ENCODE measurements at regions not wholly inside any gene's neighbourhood (a gene's known extent, or its start where the extent isn't known, plus 50 kb on each side); places are given as distances from the start of the nearest gene placed in this dataset.

GRCh38 chr11:8810540-8811301 lies 100.3 kb upstream of the AKIP1 start:
- H3K36me3 Mint-ChIP-seq, result no peaks in the 10 kb centered on the region
- no peak for TF ChIP-seq CTCF (IDR thresholded peaks at IDR 0.05)
- Histone ChIP-seq H3K9ac (ENCODE audit: insufficient read depth, low read length, poor library complexity, severe bottlenecking) (peak overlapping the region; percentile 43), H2AFZ (ENCODE audit: insufficient read depth, low read depth, low read length, poor library complexity, severe bottlenecking) (peak overlapping the region; percentile 82), H3K4me3 (replicated peaks in 1 of 3; ENCODE audit: low read depth in 2 of 3, low read length in 3 of 3) (peak overlapping the region in 2 of 3 experiments; percentile 13 to 64), H3K27me3 (ENCODE audit: control insufficient read depth in 2 of 2, insufficient read depth in 2 of 2, low read length in 2 of 2) (peaks cover 0 to 2% of the 10 kb centered on the region in 2 donors), H3K27ac (ENCODE audit: low read depth in 1 of 2, low read length in 2 of 2) (no peak overlapping the region), H3K4me1 (ENCODE audit: control insufficient read depth in 1 of 2, insufficient read depth in 2 of 2, low read length in 2 of 2) (peaks cover 14 to 18% of the 10 kb centered on the region in 2 donors), H4K20me1 (ENCODE audit: insufficient read depth, low read length) (no peaks in the 10 kb centered on the region), H3K36me3 (replicated peaks in 1 of 2; ENCODE audit: control insufficient read depth in 1 of 2, insufficient read depth in 2 of 2, low read length in 2 of 2) (no peaks in the 10 kb centered on the region), H3K4me2 (replicated peaks; ENCODE audit: extremely low read depth, low read length, poor library complexity, severe bottlenecking) (peak overlapping the region; percentile 71), H3K79me2 (ENCODE audit: insufficient read depth, low read length) (no peaks in the 10 kb centered on the region), H3K9me3 (replicated peaks in 1 of 2; ENCODE audit: control insufficient read depth in 1 of 2, insufficient read depth in 1 of 2, low read length in 2 of 2) (no peaks in the 10 kb centered on the region)
- H3K4me3 Mint-ChIP-seq, result peak overlapping the region; percentile 68 to 89
- H3K27me3 Mint-ChIP-seq (ENCODE audit: low read depth in 3 of 3), result peaks cover 4 to 15% (median 8%) of the 10 kb centered on the region in 3 donors
- peak overlapping the region in 4 of 7 donors; percentile 3 to 74 (median 57) for H3K27ac Mint-ChIP-seq
- peaks cover 0 to 3% (median 0%) of the 10 kb centered on the region in 7 donors for H3K9me3 Mint-ChIP-seq
- peak; percentile 15 to 22 (median 20) for DNase-seq
- intact Hi-C loops (cut with micrococcal nuclease), result no loop called here
- H3K4me1 Mint-ChIP-seq, result peaks cover 21% of the 10 kb centered on the region
- 20% methylated on average over 27 of the region's 28 CpGs for WGBS (ENCODE audit: insufficient coverage)

GRCh38 chr11:8811571-8811970 lies 99.4 kb upstream of the AKIP1 start:
- H3K27ac ChIP-seq (ENCODE audit: low read depth in 1 of 2, low read length in 2 of 2), result no peak overlapping the region
- H3K36me3 Mint-ChIP-seq, result no peaks in the 10 kb centered on the region
- no peaks in the 10 kb centered on the region for H3K36me3 ChIP-seq (replicated peaks in 1 of 2; ENCODE audit: control insufficient read depth in 1 of 2, insufficient read depth in 2 of 2, low read length in 2 of 2)
- intact Hi-C loops (cut with micrococcal nuclease), result no loop called here
- no peak for TF ChIP-seq CTCF (IDR thresholded peaks at IDR 0.05)
- H3K9ac ChIP-seq (ENCODE audit: insufficient read depth, low read length, poor library complexity, severe bottlenecking), result no peak overlapping the region
- peaks cover 0 to 3% (median 0%) of the 10 kb centered on the region in 7 donors for H3K9me3 Mint-ChIP-seq
- peaks cover 0 to 2% of the 10 kb centered on the region in 2 donors for H3K27me3 ChIP-seq (ENCODE audit: control insufficient read depth in 2 of 2, insufficient read depth in 2 of 2, low read length in 2 of 2)
- H3K4me3 Mint-ChIP-seq, result no peak overlapping the region
- no peaks in the 10 kb centered on the region for H3K9me3 ChIP-seq (replicated peaks in 1 of 2; ENCODE audit: control insufficient read depth in 1 of 2, insufficient read depth in 1 of 2, low read length in 2 of 2)
- DNase-seq, result no peak
- peaks cover 14 to 18% of the 10 kb centered on the region in 2 donors for H3K4me1 ChIP-seq (ENCODE audit: control insufficient read depth in 1 of 2, insufficient read depth in 2 of 2, low read length in 2 of 2)
- no peak overlapping the region for H2AFZ ChIP-seq (ENCODE audit: insufficient read depth, low read depth, low read length, poor library complexity, severe bottlenecking)
- H3K27me3 Mint-ChIP-seq (ENCODE audit: low read depth in 3 of 3), result peaks cover 4 to 15% (median 8%) of the 10 kb centered on the region in 3 donors
- no peaks in the 10 kb centered on the region for H3K79me2 ChIP-seq (ENCODE audit: insufficient read depth, low read length)
- no peak overlapping the region for H3K4me3 ChIP-seq (replicated peaks in 1 of 3; ENCODE audit: low read depth in 2 of 3, low read length in 3 of 3)
- peak overlapping the region in 1 of 7 donors; percentile 22 for H3K27ac Mint-ChIP-seq
- no peak overlapping the region for H3K4me2 ChIP-seq (replicated peaks; ENCODE audit: extremely low read depth, low read length, poor library complexity, severe bottlenecking)
- H3K4me1 Mint-ChIP-seq, result peaks cover 21% of the 10 kb centered on the region
- WGBS (ENCODE audit: insufficient coverage), result no CpG with 5 or more reads among the region's 1 CpG
- H4K20me1 ChIP-seq (ENCODE audit: insufficient read depth, low read length), result no peaks in the 10 kb centered on the region

All from CD14-positive monocyte (primary cell).